PC-3 (cell line): ENCODE measurements at regions not wholly inside any gene's neighbourhood (a gene's known extent, or its start where the extent isn't known, plus 50 kb on each side); places are given as distances from the start of the nearest gene placed in this dataset.

ENCODE experiments used
- ATAC-seq: fragments of 200-7000 bp; cut with Tn5 transposase; 2 replicates; pipeline ENCODE4 v1.9.1; 2020; ENCODE audit warnings: mild to moderate bottlenecking, moderate library complexity
- BruUV-seq: library from RNA; stranded (reverse); fragments of 400-500 nt; replicated peaks from 2 replicates; lab custom pipeline; 2021; lab: Mats Ljungman, UMichigan
- CTCF ChIA-PET: fragments of 300-600 bp; sonication (Branson Sonifier 250); formaldehyde crosslinking; loops from one replicate; lab custom pipeline; 2022; ENCODE audit warnings: antibody characterized with exemption; lab: Charles Lee
- POLR2A ChIA-PET: fragments of 300-600 bp; sonication (Branson Sonifier 250); formaldehyde crosslinking; loops from one replicate; lab custom pipeline; 2022; ENCODE audit warnings: antibody characterized with exemption; ENCODE audit not compliant: unreplicated experiment; lab: Charles Lee
- DNase-seq: peaks from one replicate; pipeline ENCODE4 v3.0.0-alpha.2; 2015
- H2AFZ ChIP-seq: fragments of 300-600 bp; sonication (generic); 2 replicates; pipeline ENCODE4 v1.6.0; 2016; ENCODE audit warnings: antibody characterized with exemption, low read length
- H3F3A ChIP-seq: fragments of 300-600 bp; sonication (generic); one replicate; pipeline ENCODE4 v1.6.0; 2017; ENCODE audit warnings: antibody characterized with exemption, low read length, control low read depth, mild to moderate bottlenecking; ENCODE audit not compliant: unreplicated experiment
- H3K27ac ChIP-seq: fragments of 300-600 bp; sonication (generic); 2 replicates; pipeline ENCODE4 v1.5.1; 2016; ENCODE audit warnings: mild to moderate bottlenecking, low read length
- H3K27me3 ChIP-seq: fragments of 300-600 bp; sonication (generic); 2 replicates; pipeline ENCODE4 v1.6.1; 2016; ENCODE audit warnings: low read length, mixed read lengths
- H3K36me3 ChIP-seq: fragments of 300-600 bp; sonication (generic); 2 replicates; pipeline ENCODE4 v1.6.1; 2016; ENCODE audit warnings: low read depth, mixed run types, low read length, mixed read lengths
- H3K4me1 ChIP-seq: fragments of 300-600 bp; sonication (generic); 2 replicates; pipeline ENCODE4 v1.5.1; 2016; ENCODE audit warnings: low read length; ENCODE audit not compliant: insufficient read depth
- H3K4me2 ChIP-seq: fragments of 300-600 bp; sonication (generic); 2 replicates; pipeline ENCODE4 v1.6.0; 2016; ENCODE audit warnings: low read length
- H3K4me3 ChIP-seq: fragments of 300-600 bp; sonication (generic); 2 replicates; pipeline ENCODE4 v1.5.1; 2016; ENCODE audit warnings: mild to moderate bottlenecking, low read length, mixed read lengths
- H3K79me2 ChIP-seq: fragments of 300-600 bp; sonication (generic); 2 replicates; pipeline ENCODE4 v1.6.1; 2017; ENCODE audit warnings: low read length, mixed read lengths
- H3K9ac ChIP-seq: fragments of 300-600 bp; sonication (generic); 2 replicates; pipeline ENCODE4 v1.6.0; 2016; ENCODE audit warnings: mild to moderate bottlenecking, low read length
- H3K9me2 ChIP-seq: fragments of 300-600 bp; sonication (generic); replicated peaks from 2 replicates; pipeline ENCODE4 v1.6.1; 2016; ENCODE audit warnings: mixed run types, low read length, mixed read lengths
- H3K9me3 ChIP-seq: fragments of 300-600 bp; sonication (generic); 2 replicates; pipeline ENCODE4 v1.6.1; 2016; ENCODE audit warnings: low read length, mixed read lengths
- H4K20me1 ChIP-seq: fragments of 300-600 bp; sonication (generic); 2 replicates; pipeline ENCODE4 v1.6.1; 2016; ENCODE audit warnings: low read length, mixed read lengths
- EZH2 ChIP-seq: fragments of 300-600 bp; sonication (generic); IDR thresholded peaks from one replicate; pipeline ENCODE4 v1.6.1; 2017; ENCODE audit warnings: antibody characterized with exemption, mild to moderate bottlenecking, low read length; ENCODE audit not compliant: unreplicated experiment
- EZH2phosphoT487 ChIP-seq: fragments of 300-600 bp; sonication (generic); IDR thresholded peaks from 2 replicates; pipeline ENCODE4 v1.6.1; 2018; ENCODE audit warnings: mild to moderate bottlenecking, antibody characterized with exemption, low read length, borderline replicate concordance
- intact Hi-C: fragments of 100-400 bp; cut with micrococcal nuclease; formaldehyde crosslinking; loops from 2 replicates; pipeline ENCODE4 v1.9.0; 2023
- TF ChIP-seq, protein P1 (sequence below): fragments of 300-600 bp; sonication (generic); conservative IDR thresholded peaks from 2 replicates; pipeline ENCODE4 v1.5.1; 2017; ENCODE audit warnings: antibody characterized with exemption, low read depth, mild to moderate bottlenecking, low read length

DNA sequence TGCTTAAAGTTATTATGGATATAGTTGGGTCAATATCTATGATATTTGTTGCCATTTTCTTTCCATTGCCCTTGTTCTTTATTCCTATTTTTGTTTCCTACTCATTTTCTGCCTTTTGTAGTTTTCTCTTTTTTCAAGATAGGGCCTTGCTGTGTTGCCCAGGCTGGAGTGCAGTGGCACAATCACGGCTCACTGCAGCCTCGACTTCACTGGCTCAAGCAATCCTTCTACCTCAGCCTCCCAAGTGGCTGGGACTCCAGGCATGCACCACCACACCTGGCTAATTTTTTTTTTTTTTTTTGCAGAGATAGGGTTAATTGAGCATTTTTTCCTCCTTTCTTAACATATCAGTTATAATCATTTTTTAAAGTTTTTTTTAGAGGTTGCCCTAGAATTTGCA lies 92.7 kb downstream of the TOMM20 start:
- no peaks in the 10 kb centered on the region for H4K20me1 ChIP-seq
- ATAC-seq = no peak
- no TSS peak for BruUV-seq
- no peak for DNase-seq
- no peaks in the 10 kb centered on the region for H3K9me2 ChIP-seq
- ChIA-PET CTCF (no interaction called here), POLR2A (no interaction called here)
- no peak overlapping the region for H3K4me2 ChIP-seq
- no peak overlapping the region for H3K27ac ChIP-seq
- no peak for TF ChIP-seq EZH2phosphoT487
- TF ChIP-seq, protein P1, sequence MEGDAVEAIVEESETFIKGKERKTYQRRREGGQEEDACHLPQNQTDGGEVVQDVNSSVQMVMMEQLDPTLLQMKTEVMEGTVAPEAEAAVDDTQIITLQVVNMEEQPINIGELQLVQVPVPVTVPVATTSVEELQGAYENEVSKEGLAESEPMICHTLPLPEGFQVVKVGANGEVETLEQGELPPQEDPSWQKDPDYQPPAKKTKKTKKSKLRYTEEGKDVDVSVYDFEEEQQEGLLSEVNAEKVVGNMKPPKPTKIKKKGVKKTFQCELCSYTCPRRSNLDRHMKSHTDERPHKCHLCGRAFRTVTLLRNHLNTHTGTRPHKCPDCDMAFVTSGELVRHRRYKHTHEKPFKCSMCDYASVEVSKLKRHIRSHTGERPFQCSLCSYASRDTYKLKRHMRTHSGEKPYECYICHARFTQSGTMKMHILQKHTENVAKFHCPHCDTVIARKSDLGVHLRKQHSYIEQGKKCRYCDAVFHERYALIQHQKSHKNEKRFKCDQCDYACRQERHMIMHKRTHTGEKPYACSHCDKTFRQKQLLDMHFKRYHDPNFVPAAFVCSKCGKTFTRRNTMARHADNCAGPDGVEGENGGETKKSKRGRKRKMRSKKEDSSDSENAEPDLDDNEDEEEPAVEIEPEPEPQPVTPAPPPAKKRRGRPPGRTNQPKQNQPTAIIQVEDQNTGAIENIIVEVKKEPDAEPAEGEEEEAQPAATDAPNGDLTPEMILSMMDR = no peak
- TF ChIP-seq EZH2 = no peak
- no peak overlapping the region for H3K4me3 ChIP-seq
- H2AFZ ChIP-seq = no peak overlapping the region
- no peaks in the 10 kb centered on the region for H3K79me2 ChIP-seq
- H3K36me3 ChIP-seq = no peaks in the 10 kb centered on the region
- intact Hi-C loops = no loop called here
- no peak overlapping the region for H3K9ac ChIP-seq
- H3K27me3 ChIP-seq = no peaks in the 10 kb centered on the region
- no peaks in the 10 kb centered on the region for H3K4me1 ChIP-seq
- H3F3A ChIP-seq = no peaks in the 10 kb centered on the region
- no peaks in the 10 kb centered on the region for H3K9me3 ChIP-seq

DNA sequence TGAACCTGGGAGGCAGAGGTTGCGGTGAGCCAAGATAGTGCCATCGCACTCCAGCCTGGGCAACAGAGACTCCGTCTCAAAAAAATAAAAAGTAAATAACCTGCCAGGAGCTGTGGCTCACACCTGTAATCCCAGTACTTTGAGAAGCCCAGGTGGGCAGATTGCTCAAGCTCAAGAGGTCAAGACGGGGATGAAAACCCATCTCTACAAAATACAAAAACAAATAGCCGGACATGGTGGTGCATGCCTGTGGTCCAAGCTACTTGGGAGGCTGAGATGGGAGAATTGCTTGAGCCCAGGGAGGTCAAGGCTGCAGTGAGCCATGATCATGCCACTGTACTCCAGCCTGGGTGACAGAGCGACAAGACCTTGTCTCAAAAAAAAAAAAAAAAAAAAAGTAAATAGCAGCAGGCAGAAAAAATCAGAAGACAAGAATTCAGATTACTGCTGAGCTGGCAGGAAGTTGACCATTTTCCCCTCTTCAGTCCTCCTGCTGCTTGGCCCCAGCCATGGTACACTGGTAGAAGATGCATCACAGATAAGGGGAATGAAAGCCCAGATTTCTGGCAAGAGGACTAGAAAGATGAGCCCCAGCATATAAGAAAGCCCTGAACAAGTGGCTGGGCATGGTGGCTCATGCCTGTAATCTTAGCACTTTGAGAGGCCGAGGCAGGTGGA lies 97.6 kb downstream of the TOMM20 start:
- CTCF ChIA-PET = no interaction called here
- POLR2A ChIA-PET = no interaction called here
- H3K9me3 ChIP-seq = no peaks in the 10 kb centered on the region
- H3K9ac ChIP-seq = no peak overlapping the region
- H3K27ac ChIP-seq = no peak overlapping the region
- H4K20me1 ChIP-seq = no peaks in the 10 kb centered on the region
- no peak overlapping the region for H3K4me2 ChIP-seq
- H3K4me3 ChIP-seq = no peak overlapping the region
- H3K79me2 ChIP-seq = no peaks in the 10 kb centered on the region
- peaks cover 7% of the 10 kb centered on the region for H3K4me1 ChIP-seq
- H2AFZ ChIP-seq = no peak overlapping the region
- TF ChIP-seq EZH2 = no peak
- TF ChIP-seq, protein P1 = no peak
- TF ChIP-seq EZH2phosphoT487 = no peak
- no TSS peak for BruUV-seq
- no peaks in the 10 kb centered on the region for H3K36me3 ChIP-seq
- no peaks in the 10 kb centered on the region for H3K9me2 ChIP-seq
- no peak for ATAC-seq
- DNase-seq = no peak
- no peaks in the 10 kb centered on the region for H3K27me3 ChIP-seq
- intact Hi-C loops = no loop called here
- H3F3A ChIP-seq = no peaks in the 10 kb centered on the region

DNA sequence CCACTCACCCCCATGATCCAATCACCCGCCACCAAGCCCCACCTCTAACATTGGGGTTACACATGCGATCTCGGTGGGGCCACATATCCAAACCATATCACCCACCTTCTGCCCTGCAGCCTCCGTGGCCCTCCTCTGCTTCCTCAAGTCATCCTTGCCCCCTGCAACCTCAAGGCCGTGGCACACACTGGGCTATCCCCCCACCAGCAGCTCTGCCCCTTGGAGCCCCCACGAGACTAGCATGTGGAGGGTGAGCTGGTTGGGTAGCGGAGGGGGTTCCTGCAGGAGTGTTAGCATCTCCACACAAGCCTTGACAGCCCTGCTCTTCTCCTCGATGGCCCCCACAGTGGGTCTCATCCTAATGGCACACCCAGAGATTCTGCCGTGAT lies 100.8 kb downstream of the TOMM20 start:
- no peaks in the 10 kb centered on the region for H3K79me2 ChIP-seq
- H3K9me2 ChIP-seq = no peaks in the 10 kb centered on the region
- DNase-seq (no peak), ATAC-seq (no peak)
- ChIA-PET POLR2A (no interaction called here), CTCF (no interaction called here)
- H3K27me3 ChIP-seq = no peaks in the 10 kb centered on the region
- H3F3A ChIP-seq = no peaks in the 10 kb centered on the region
- no peaks in the 10 kb centered on the region for H3K9me3 ChIP-seq
- H3K27ac ChIP-seq = no peak overlapping the region
- peaks cover 8% of the 10 kb centered on the region for H3K4me1 ChIP-seq
- intact Hi-C loops = no loop called here
- BruUV-seq = no TSS peak
- no peaks in the 10 kb centered on the region for H3K36me3 ChIP-seq
- H3K4me3 ChIP-seq = no peak overlapping the region
- no peaks in the 10 kb centered on the region for H4K20me1 ChIP-seq
- no peak overlapping the region for H3K4me2 ChIP-seq
- no peak overlapping the region for H2AFZ ChIP-seq
- no peak for TF ChIP-seq EZH2
- TF ChIP-seq, protein P1 = no peak
- TF ChIP-seq EZH2phosphoT487 = no peak
- H3K9ac ChIP-seq = no peak overlapping the region
